Large intestine (tissue), 3 donors: ENCODE measurements at regions not wholly inside any gene's neighbourhood (a gene's known extent, or its start where the extent isn't known, plus 50 kb on each side); places are given as distances from the start of the nearest gene placed in this dataset.

Source experiments
- DNase-seq, 2 donors: peaks; one replicate each; pipeline versions ENCODE4 v3.0.0 to v3.0.0-alpha.2; 2013
- H3K27ac ChIP-seq: one replicate; pipeline ENCODE4 v1.5.1; 2013; ENCODE audit warnings: low read length
- H3K27me3 ChIP-seq: 2 replicates; pipeline ENCODE4 v1.6.1; 2013; ENCODE audit warnings: low read length; ENCODE audit not compliant: control insufficient read depth, insufficient read depth
- H3K36me3 ChIP-seq: 2 replicates; pipeline ENCODE4 v1.6.1; 2013; ENCODE audit warnings: low read length; ENCODE audit not compliant: control insufficient read depth, insufficient read depth
- H3K4me1 ChIP-seq: one replicate; pipeline ENCODE4 v1.6.1; 2013; ENCODE audit warnings: low read length; ENCODE audit not compliant: control insufficient read depth, insufficient read depth
- H3K4me3 ChIP-seq: one replicate; pipeline ENCODE4 v1.5.1; 2013; ENCODE audit warnings: low read length
- H3K9me3 ChIP-seq: one replicate; pipeline ENCODE4 v1.6.1; 2013; ENCODE audit warnings: mild to moderate bottlenecking, low read depth, low read length, moderate library complexity; ENCODE audit not compliant: control insufficient read depth
- WGBS: methylation state at CpG from one replicate; pipeline ENCODE4 v1.1.5; 2013; ENCODE audit warnings: low lambda C conversion rate; ENCODE audit not compliant: insufficient coverage; 5-methylcytosine and 5-hydroxymethylcytosine counted together

- Histone ChIP-seq H3K27ac (no peak overlapping the region), H3K36me3 (no peaks in the 10 kb centered on the region), H3K4me3 (no peak overlapping the region), H3K4me1 (no peaks in the 10 kb centered on the region), H3K27me3 (no peaks in the 10 kb centered on the region), H3K9me3 (no peaks in the 10 kb centered on the region)
- no peak for DNase-seq
- WGBS = no CpG with 5 or more reads among the region's 6 CpGs
Measured at GRCh38 chr4:71691416-71692073, 92.3 kb downstream of the GC start.

- no peaks in the 10 kb centered on the region for H3K27me3 ChIP-seq
- no peak overlapping the region for H3K27ac ChIP-seq
Measured at GRCh38 chr4:71689822-71690221, 94.1 kb downstream of the GC start.

GRCh38 chr4:71687056-71687455, 96.8 kb downstream of the GC start:
- DNase-seq = no peak
- H3K4me1 ChIP-seq = no peaks in the 10 kb centered on the region
- no peak overlapping the region for H3K27ac ChIP-seq
- no peaks in the 10 kb centered on the region for H3K9me3 ChIP-seq
- H3K4me3 ChIP-seq = no peak overlapping the region
- no peaks in the 10 kb centered on the region for H3K27me3 ChIP-seq
- H3K36me3 ChIP-seq = no peaks in the 10 kb centered on the region

More at GRCh38 chr4:71689822-71690221, 94.1 kb downstream of the GC start:
- no CpG with 5 or more reads among the region's 4 CpGs for WGBS
- Histone ChIP-seq H3K4me3 (no peak overlapping the region), H3K9me3 (no peaks in the 10 kb centered on the region), H3K36me3 (no peaks in the 10 kb centered on the region), H3K4me1 (no peaks in the 10 kb centered on the region)
- DNase-seq = no peak

- WGBS = no CpG with 5 or more reads among the region's 1 CpG
- no peak overlapping the region for H3K4me3 ChIP-seq
- H3K9me3 ChIP-seq = no peaks in the 10 kb centered on the region
- no peaks in the 10 kb centered on the region for H3K4me1 ChIP-seq
- H3K36me3 ChIP-seq = no peaks in the 10 kb centered on the region
- no peaks in the 10 kb centered on the region for H3K27me3 ChIP-seq
- no peak for DNase-seq
- no peak overlapping the region for H3K27ac ChIP-seq
Measured at GRCh38 chr4:71685975-71686374, 97.9 kb downstream of the GC start.

- Histone ChIP-seq H3K4me1 (no peaks in the 10 kb centered on the region), H3K36me3 (no peaks in the 10 kb centered on the region), H3K4me3 (no peak overlapping the region), H3K9me3 (no peaks in the 10 kb centered on the region), H3K27me3 (no peaks in the 10 kb centered on the region), H3K27ac (no peak overlapping the region)
- 93% methylated on average over 2 of the region's 4 CpGs for WGBS
- DNase-seq = no peak
Measured at GRCh38 chr4:71683309-71683708, 100.6 kb downstream of the GC start.

GRCh38 chr4:71680706-71681105, 103.2 kb downstream of the GC start:
- Histone ChIP-seq H3K4me1 (no peaks in the 10 kb centered on the region), H3K4me3 (no peak overlapping the region), H3K27ac (no peak overlapping the region), H3K27me3 (no peaks in the 10 kb centered on the region), H3K9me3 (no peaks in the 10 kb centered on the region), H3K36me3 (no peaks in the 10 kb centered on the region)
- no peak for DNase-seq
- no CpG with 5 or more reads among the region's 1 CpG for WGBS

GRCh38 chr4:71677568-71677967, 106.3 kb downstream of the GC start:
- H3K9me3 ChIP-seq = no peaks in the 10 kb centered on the region
- H3K27me3 ChIP-seq = no peaks in the 10 kb centered on the region
- DNase-seq = peak; percentile 24 to 26
- H3K36me3 ChIP-seq = no peaks in the 10 kb centered on the region
- WGBS = no CpG with 5 or more reads among the region's 5 CpGs
- H3K4me1 ChIP-seq = no peaks in the 10 kb centered on the region
- no peak overlapping the region for H3K27ac ChIP-seq
- H3K4me3 ChIP-seq = no peak overlapping the region

- Histone ChIP-seq H3K36me3 (no peaks in the 10 kb centered on the region), H3K9me3 (no peaks in the 10 kb centered on the region), H3K4me1 (peaks cover 5% of the 10 kb centered on the region), H3K4me3 (no peak overlapping the region), H3K27me3 (no peaks in the 10 kb centered on the region), H3K27ac (no peak overlapping the region)
- no CpG with 5 or more reads among the region's 1 CpG for WGBS
- no peak for DNase-seq
Measured at GRCh38 chr4:71669291-71669690, 114.6 kb downstream of the GC start.

- H3K27ac ChIP-seq = no peak overlapping the region
Measured at GRCh38 chr4:71665358-71665757, 118.5 kb downstream of the GC start.

GRCh38 chr4:71664366-71664765, 119.5 kb downstream of the GC start:
- WGBS = 100% methylated on average over 1 of the region's 3 CpGs
- H3K4me1 ChIP-seq = peaks cover 5% of the 10 kb centered on the region
- no peak overlapping the region for H3K4me3 ChIP-seq
- H3K36me3 ChIP-seq = no peaks in the 10 kb centered on the region
- H3K27ac ChIP-seq = no peak overlapping the region
- no peak for DNase-seq
- H3K9me3 ChIP-seq = no peaks in the 10 kb centered on the region
- H3K27me3 ChIP-seq = no peaks in the 10 kb centered on the region

More at GRCh38 chr4:71665358-71665757, 118.5 kb downstream of the GC start:
- Histone ChIP-seq H3K4me1 (peaks cover 5% of the 10 kb centered on the region), H3K4me3 (no peak overlapping the region), H3K36me3 (no peaks in the 10 kb centered on the region), H3K27me3 (no peaks in the 10 kb centered on the region), H3K9me3 (no peaks in the 10 kb centered on the region)
- WGBS = 10% methylated on average over 2 of the region's 4 CpGs
- DNase-seq = peak in 1 of 2 donors; percentile 65

GRCh38 chr4:71663780-71664179, 120.1 kb downstream of the GC start:
- H3K4me3 ChIP-seq = no peak overlapping the region
- peaks cover 5% of the 10 kb centered on the region for H3K4me1 ChIP-seq
- no peak for DNase-seq
- no CpG with 5 or more reads among the region's 2 CpGs for WGBS
- H3K27me3 ChIP-seq = no peaks in the 10 kb centered on the region
- H3K9me3 ChIP-seq = no peaks in the 10 kb centered on the region
- no peak overlapping the region for H3K27ac ChIP-seq
- H3K36me3 ChIP-seq = no peaks in the 10 kb centered on the region
